ENCODE measurements at regions not wholly inside any gene's neighbourhood (a gene's known extent, or its start where the extent isn't known, plus 50 kb on each side); places are given as distances from the start of the nearest gene placed in this dataset.

DNA sequence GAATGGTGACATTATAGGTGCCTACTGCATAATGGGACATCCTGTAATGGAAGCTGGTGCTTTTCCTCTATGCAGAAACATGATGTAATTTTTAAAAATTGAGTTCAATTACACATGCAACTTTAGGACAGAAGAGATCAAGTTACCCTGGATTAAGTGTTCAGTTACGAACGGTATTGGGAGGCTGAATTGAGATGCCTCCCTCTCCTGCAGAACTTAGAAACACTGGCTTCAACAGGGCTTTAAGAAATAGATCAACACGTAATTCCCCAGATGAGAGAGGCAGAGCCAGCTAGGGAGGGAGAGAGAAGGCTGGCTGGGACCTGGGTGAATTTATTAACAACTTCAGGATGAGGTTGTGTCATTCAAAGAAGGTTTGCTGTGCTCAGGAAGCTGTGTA is 232.8 kb downstream of the CDH26 start:
- H3K4ac ChIP-seq (replicated peaks; ENCODE audit: insufficient read length, low read depth, low read length), result no peak overlapping the region
- H4K5ac ChIP-seq (ENCODE audit: insufficient read length, low read depth, low read length), result no peak overlapping the region
- H3K36me3 ChIP-seq (ENCODE audit: control insufficient read depth in 2 of 4, insufficient read depth in 4 of 4, low read length in 3 of 4), result no peaks in the 10 kb centered on the region
- no peak overlapping the region for H4K91ac ChIP-seq (replicated peaks; ENCODE audit: insufficient read length, low read length)
- no peak overlapping the region for H3K18ac ChIP-seq (ENCODE audit: extremely low read depth, low read length)
- H3K9ac ChIP-seq (replicated peaks in 1 of 4; ENCODE audit: extremely low read depth in 1 of 4, low read depth in 3 of 4, low read length in 3 of 4), result no peak overlapping the region
- H3K23me2 ChIP-seq (ENCODE audit: low read depth, low read length), result no peaks in the 10 kb centered on the region
- H3K4me1 ChIP-seq (replicated peaks in 1 of 4; ENCODE audit: control insufficient read depth in 3 of 4, insufficient read depth in 4 of 4, low read length in 3 of 4), result no peaks in the 10 kb centered on the region
- no peak overlapping the region for H2BK120ac ChIP-seq (replicated peaks; ENCODE audit: low read depth, low read length)
- H2BK15ac ChIP-seq (ENCODE audit: low read length), result no peak overlapping the region
- H3K27ac ChIP-seq (ENCODE audit: low read depth, low read length), result no peak overlapping the region
- no peak overlapping the region for H2AK5ac ChIP-seq (ENCODE audit: low read depth, low read length)
- H2BK12ac ChIP-seq (ENCODE audit: low read depth, low read length), result no peak overlapping the region
- H3K23ac ChIP-seq (ENCODE audit: insufficient read length), result no peak overlapping the region
- H2BK20ac ChIP-seq (ENCODE audit: low read length), result no peak overlapping the region
- peaks cover 2 to 8% of the 10 kb centered on the region in 2 experiments; a peak in 2 of 4 replicates for H3K9me3 ChIP-seq (ENCODE audit: insufficient read depth in 2 of 2, low read depth in 1 of 2, low read length in 1 of 2)
- H3K4me3 ChIP-seq (ENCODE audit: extremely low read depth in 1 of 4, insufficient read depth in 2 of 4, low read depth in 3 of 4, low read length in 4 of 4), result no peak overlapping the region
- H3K14ac ChIP-seq (ENCODE audit: insufficient read length), result no peak overlapping the region
- no peaks in the 10 kb centered on the region for H3K79me1 ChIP-seq (ENCODE audit: low read depth, low read length)
- H4K20me1 ChIP-seq (replicated peaks in 1 of 2; ENCODE audit: control insufficient read depth in 1 of 2, insufficient read depth in 2 of 2, low read length in 2 of 2), result no peaks in the 10 kb centered on the region
- peaks cover 0 to 3% (median 0%) of the 10 kb centered on the region in 4 experiments; a peak in 1 of 7 replicates for H3K27me3 ChIP-seq (replicated peaks in 1 of 4; ENCODE audit: control insufficient read depth in 3 of 4, extremely low read depth in 1 of 4, insufficient read depth in 3 of 4, low read length in 3 of 4)
- no peak overlapping the region for H3K56ac ChIP-seq (replicated peaks; ENCODE audit: insufficient read length, low read depth, low read length)
- H3K79me2 ChIP-seq (ENCODE audit: control insufficient read depth in 1 of 2, insufficient read depth in 2 of 2, low read length in 2 of 2), result no peaks in the 10 kb centered on the region
- no peak overlapping the region for H3K4me2 ChIP-seq (ENCODE audit: insufficient read depth in 1 of 2, low read depth in 2 of 2, low read length in 2 of 2)
- H4K8ac ChIP-seq (ENCODE audit: extremely low read depth, insufficient read depth, low read length), result no peak overlapping the region
- H2BK5ac ChIP-seq (ENCODE audit: low read depth, low read length), result no peak overlapping the region
- DNase-seq (ENCODE audit: low read depth in 1 of 2, low spot score in 2 of 2) (no peak), FAIRE-seq (no peak)
- H2AFZ ChIP-seq (ENCODE audit: low read length), result no peak overlapping the region
- POLR2A ChIA-PET (ENCODE audit: partially characterized antibody), result no interaction called here
- CTCF ChIA-PET (ENCODE audit: partially characterized antibody), result no interaction called here
- WGBS, 2 experiments (ENCODE audit: extremely low coverage in 1 of 2, insufficient coverage in 1 of 2, insufficient read length in 1 of 2, insufficient replicate concordance in 2 of 2, low coverage in 1 of 2, low lambda C conversion rate in 2 of 2, missing lambda C conversion rate in 1 of 2), result 83% methylated on average over 3 of the region's 3 CpGs; no CpG with 5 or more reads in 1 of the 2 experiments
- TF ChIP-seq MAX (IDR thresholded peaks at IDR 0.05) (no peak), CBX5 (IDR thresholded peaks at IDR 0.05; ENCODE audit: low read depth, low read length) (no peak), FOSL1 (IDR thresholded peaks at IDR 0.05; ENCODE audit: insufficient read depth, low read depth, low read length) (no peak), CBX8 (IDR thresholded peaks at IDR 0.05; ENCODE audit: borderline replicate concordance, low read depth, low read length) (no peak), CHD2 (IDR thresholded peaks at IDR 0.05; ENCODE audit: low read length) (no peak), EGR1 (IDR thresholded peaks at IDR 0.05; ENCODE audit: borderline replicate concordance, low read depth, low read length) (no peak), ATF2 (IDR thresholded peaks at IDR 0.05; ENCODE audit: low read length) (no peak), SP2 (IDR thresholded peaks at IDR 0.05; ENCODE audit: low read length) (no peak), HDAC6 (IDR thresholded peaks at IDR 0.05; ENCODE audit: low read depth, low read length) (no peak), BACH1 (IDR thresholded peaks at IDR 0.05; ENCODE audit: low read length) (no peak), ZNF274 (IDR thresholded peaks at IDR 0.05; ENCODE audit: borderline replicate concordance, extremely low read depth, low read length) (no peak), RXRA (IDR thresholded peaks at IDR 0.05; ENCODE audit: insufficient read depth, low read depth, low read length) (no peak)
- TF ChIP-seq, protein P1, sequence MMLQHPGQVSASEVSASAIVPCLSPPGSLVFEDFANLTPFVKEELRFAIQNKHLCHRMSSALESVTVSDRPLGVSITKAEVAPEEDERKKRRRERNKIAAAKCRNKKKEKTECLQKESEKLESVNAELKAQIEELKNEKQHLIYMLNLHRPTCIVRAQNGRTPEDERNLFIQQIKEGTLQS (IDR thresholded peaks at IDR 0.05; ENCODE audit: insufficient read depth, low read depth, low read length), result no peak

Data from H1 (cell line).